Vagina (tissue), 2 donors: ENCODE measurements at regions not wholly inside any gene's neighbourhood (a gene's known extent, or its start where the extent isn't known, plus 50 kb on each side); places are given as distances from the start of the nearest gene placed in this dataset.

Source experiments
- DNase-seq, 2 donors: peaks; one replicate each; pipeline ENCODE4 v3.0.0-alpha.2; 2017; ENCODE audit errors: extremely low spot score in 2 of 2
- H3K27ac ChIP-seq: fragments of 200-600 bp; sonication (generic); one replicate; pipeline ENCODE4 v1.5.1; 2019
- H3K27me3 ChIP-seq: fragments of 200-600 bp; sonication (generic); one replicate; pipeline ENCODE4 v1.5.1; 2019
- H3K36me3 ChIP-seq, 2 donors: fragments of 200-600 bp; sonication (generic); one replicate each; pipeline ENCODE4 v1.5.1; 2017 to 2019
- H3K4me1 ChIP-seq: fragments of 200-600 bp; sonication (generic); one replicate; pipeline ENCODE4 v1.5.1; 2019
- H3K4me3 ChIP-seq, 2 donors: fragments of 200-600 bp; sonication (generic); 1 replicate in 1 of 2; 2 replicates in 1 of 2; pipeline ENCODE4 v1.5.1; 2016 to 2019
- H3K9me3 ChIP-seq: fragments of 200-600 bp; sonication (generic); one replicate; pipeline ENCODE4 v1.5.1; 2019
- POLR2A ChIP-seq, 2 donors: fragments of 450-650 bp; IDR thresholded peaks; one replicate each; pipeline ENCODE4 v1.6.1; 2017; ENCODE audit warnings: antibody characterized with exemption in 2 of 2, mild to moderate bottlenecking in 2 of 2, moderate library complexity in 2 of 2
- POLR2AphosphoS5 ChIP-seq, 2 donors: sonication (generic); formaldehyde crosslinking; IDR thresholded peaks; one replicate each; pipeline ENCODE4 v1.9.0; 2017; ENCODE audit warnings: antibody characterized with exemption in 2 of 2, mild to moderate bottlenecking in 2 of 2, low read depth in 1 of 2; ENCODE audit not compliant: insufficient read depth in 1 of 2
- intact Hi-C: fragments of 100-400 bp; cut with DNase I; formaldehyde crosslinking; loops from one replicate; pipeline ENCODE4 v1.15.1; 2023
- TF ChIP-seq, protein P1 (sequence below), 3 experiments: fragments of 450-650 bp in 2 of 3; fragments of 200-600 bp in 1 of 3; sonication (generic) in 1 of 3; IDR thresholded peaks; one replicate each; pipeline ENCODE4 v1.5.1; 2017 to 2019; ENCODE audit warnings: antibody characterized with exemption in 3 of 3, mild to moderate bottlenecking in 2 of 3, moderate library complexity in 2 of 3

- TF ChIP-seq, protein P1, sequence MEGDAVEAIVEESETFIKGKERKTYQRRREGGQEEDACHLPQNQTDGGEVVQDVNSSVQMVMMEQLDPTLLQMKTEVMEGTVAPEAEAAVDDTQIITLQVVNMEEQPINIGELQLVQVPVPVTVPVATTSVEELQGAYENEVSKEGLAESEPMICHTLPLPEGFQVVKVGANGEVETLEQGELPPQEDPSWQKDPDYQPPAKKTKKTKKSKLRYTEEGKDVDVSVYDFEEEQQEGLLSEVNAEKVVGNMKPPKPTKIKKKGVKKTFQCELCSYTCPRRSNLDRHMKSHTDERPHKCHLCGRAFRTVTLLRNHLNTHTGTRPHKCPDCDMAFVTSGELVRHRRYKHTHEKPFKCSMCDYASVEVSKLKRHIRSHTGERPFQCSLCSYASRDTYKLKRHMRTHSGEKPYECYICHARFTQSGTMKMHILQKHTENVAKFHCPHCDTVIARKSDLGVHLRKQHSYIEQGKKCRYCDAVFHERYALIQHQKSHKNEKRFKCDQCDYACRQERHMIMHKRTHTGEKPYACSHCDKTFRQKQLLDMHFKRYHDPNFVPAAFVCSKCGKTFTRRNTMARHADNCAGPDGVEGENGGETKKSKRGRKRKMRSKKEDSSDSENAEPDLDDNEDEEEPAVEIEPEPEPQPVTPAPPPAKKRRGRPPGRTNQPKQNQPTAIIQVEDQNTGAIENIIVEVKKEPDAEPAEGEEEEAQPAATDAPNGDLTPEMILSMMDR (IDR thresholded peaks at IDR 0.05), result peak; percentile 26 to 68 (median 52)
- TF ChIP-seq POLR2AphosphoS5 (IDR thresholded peaks at IDR 0.05; ENCODE audit: insufficient read depth in 1 of 2, low read depth in 1 of 2), result peak; percentile 52 to 57
- TF ChIP-seq POLR2A (IDR thresholded peaks at IDR 0.05), result no peak
- Histone ChIP-seq H3K27ac (peak overlapping the region; percentile 88), H3K4me3 (no peak overlapping the region), H3K36me3 (no peaks in the 10 kb centered on the region), H3K4me1 (peaks cover 27% of the 10 kb centered on the region), H3K9me3 (no peaks in the 10 kb centered on the region), H3K27me3 (no peaks in the 10 kb centered on the region)
- peak in 1 of 2 donors; percentile 96 for DNase-seq
- intact Hi-C loops, result loop anchor here (5.0 kb wide), 1 partner anchor 284 kb away; no protein-coding TSS in a partner anchor
Observed at GRCh38 chr18:76686737-76687231, 135.6 kb upstream of the ZNF236 start.

- Histone ChIP-seq H3K4me3 (no peak overlapping the region), H3K36me3 (no peaks in the 10 kb centered on the region), H3K27me3 (no peaks in the 10 kb centered on the region), H3K9me3 (no peaks in the 10 kb centered on the region), H3K27ac (peak overlapping the region; percentile 88), H3K4me1 (peaks cover 27% of the 10 kb centered on the region)
- TF ChIP-seq, protein P1 (IDR thresholded peaks at IDR 0.05), result no peak
- TF ChIP-seq POLR2AphosphoS5 (IDR thresholded peaks at IDR 0.05; ENCODE audit: insufficient read depth in 1 of 2, low read depth in 1 of 2) (no peak), POLR2A (IDR thresholded peaks at IDR 0.05) (no peak)
- intact Hi-C loops, result loop anchor here (5.0 kb wide), 1 partner anchor 284 kb away; no protein-coding TSS in a partner anchor
- no peak for DNase-seq
Observed at GRCh38 chr18:76685860-76686259, 136.5 kb upstream of the ZNF236 start.

GRCh38 chr18:76685402-76685801 lies 137.0 kb upstream of the ZNF236 start:
- no peaks in the 10 kb centered on the region for H3K36me3 ChIP-seq
- H3K27ac ChIP-seq, result peak overlapping the region; percentile 88
- H3K9me3 ChIP-seq, result no peaks in the 10 kb centered on the region
- peaks cover 27% of the 10 kb centered on the region for H3K4me1 ChIP-seq
- intact Hi-C loops, result loop anchor here (5.0 kb wide), 1 partner anchor 283 kb away; no protein-coding TSS in a partner anchor
- H3K27me3 ChIP-seq, result no peaks in the 10 kb centered on the region
- DNase-seq, result no peak
- H3K4me3 ChIP-seq, result no peak overlapping the region
- TF ChIP-seq POLR2A (IDR thresholded peaks at IDR 0.05) (no peak), POLR2AphosphoS5 (IDR thresholded peaks at IDR 0.05; ENCODE audit: insufficient read depth in 1 of 2, low read depth in 1 of 2) (no peak)
- TF ChIP-seq, protein P1 (IDR thresholded peaks at IDR 0.05), result no peak

- intact Hi-C loops, result no loop called here
- H3K27me3 ChIP-seq, result no peaks in the 10 kb centered on the region
- no peak overlapping the region for H3K27ac ChIP-seq
- H3K4me3 ChIP-seq, result no peak overlapping the region
- DNase-seq, result no peak
- peaks cover 27% of the 10 kb centered on the region for H3K4me1 ChIP-seq
- no peaks in the 10 kb centered on the region for H3K9me3 ChIP-seq
- no peaks in the 10 kb centered on the region for H3K36me3 ChIP-seq
- no peak for TF ChIP-seq POLR2A (IDR thresholded peaks at IDR 0.05)
- TF ChIP-seq, protein P1 (IDR thresholded peaks at IDR 0.05), result no peak
- no peak for TF ChIP-seq POLR2AphosphoS5 (IDR thresholded peaks at IDR 0.05; ENCODE audit: insufficient read depth in 1 of 2, low read depth in 1 of 2)
Observed at GRCh38 chr18:76684265-76684664, 138.1 kb upstream of the ZNF236 start.

DNA sequence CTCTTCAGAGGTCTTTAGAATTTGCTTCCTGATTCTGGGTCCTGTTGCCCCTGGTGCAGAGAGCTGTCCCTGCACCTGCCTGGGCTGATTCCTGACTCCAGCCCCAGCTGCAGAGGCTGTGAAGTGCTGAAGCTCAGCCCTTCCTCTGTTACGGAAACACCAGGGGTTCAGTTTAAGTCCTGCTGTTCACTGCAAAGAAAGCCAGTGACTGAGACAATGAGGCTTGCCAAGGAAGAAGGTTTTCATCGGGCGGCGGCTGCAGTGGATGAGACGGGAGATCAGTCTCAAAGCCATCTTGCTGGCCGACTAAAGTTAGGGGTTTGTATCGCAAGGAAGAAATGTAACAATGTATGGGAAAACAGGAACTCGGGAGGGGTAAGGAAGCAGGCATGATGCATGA lies 142.4 kb upstream of the ZNF236 start:
- intact Hi-C loops, result no loop called here
- no peak for DNase-seq
- no peak overlapping the region for H3K27ac ChIP-seq

More for the DNA sequence above, 142.4 kb upstream of the ZNF236 start:
- Histone ChIP-seq H3K36me3 (no peaks in the 10 kb centered on the region), H3K27me3 (no peaks in the 10 kb centered on the region), H3K9me3 (no peaks in the 10 kb centered on the region), H3K4me1 (no peaks in the 10 kb centered on the region), H3K4me3 (no peak overlapping the region)
- no peak for TF ChIP-seq POLR2AphosphoS5 (IDR thresholded peaks at IDR 0.05; ENCODE audit: insufficient read depth in 1 of 2, low read depth in 1 of 2)
- TF ChIP-seq, protein P1 (IDR thresholded peaks at IDR 0.05), result no peak
- TF ChIP-seq POLR2A (IDR thresholded peaks at IDR 0.05), result no peak
